ENCODE measurements at regions not wholly inside any gene's neighbourhood (a gene's known extent, or its start where the extent isn't known, plus 50 kb on each side); places are given as distances from the start of the nearest gene placed in this dataset.
A peak's percentile ranks its signal among the peaks of the same experiment; 100 is the strongest.

DNA sequence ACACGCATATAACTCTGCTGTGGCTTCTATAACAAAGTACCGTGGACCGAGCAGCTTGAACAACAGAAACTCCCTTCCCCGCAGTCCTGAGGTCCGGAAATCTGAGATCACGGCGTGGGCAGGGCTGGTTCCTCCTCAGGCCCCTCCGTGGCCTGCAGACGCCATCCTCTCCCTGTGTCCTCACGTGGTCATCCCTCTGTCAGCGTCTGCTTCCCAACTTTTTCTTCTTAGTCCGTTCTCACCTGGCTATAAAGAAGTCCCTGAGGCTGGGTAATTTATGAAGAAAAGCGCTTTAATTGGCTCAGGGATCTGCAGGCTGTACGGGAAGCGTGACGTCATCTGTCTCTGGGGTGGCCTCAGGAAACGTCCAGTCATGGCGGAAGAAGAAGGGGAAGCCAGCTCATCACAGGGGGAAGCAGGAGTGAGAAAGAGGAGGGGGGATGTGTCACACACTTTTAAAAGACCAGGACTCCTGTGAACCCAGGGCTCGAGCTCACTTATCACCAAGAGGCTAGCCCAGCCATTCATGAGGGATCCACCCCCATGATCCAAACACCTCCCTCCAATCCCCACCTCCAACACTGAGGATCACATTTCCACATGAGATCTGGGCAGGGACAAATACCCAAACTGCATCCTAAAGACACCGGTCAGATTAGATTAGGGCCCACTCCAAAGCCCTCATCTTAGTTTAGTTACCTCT is 91.2 kb upstream of the INSIG1 start:
- Mint-ChIP-seq H3K27me3 (ENCODE audit: low read depth) (no peaks in the 10 kb centered on the region), H3K36me3 (no peaks in the 10 kb centered on the region), H3K27ac (no peak overlapping the region), H3K4me3 (no peak overlapping the region), H3K4me1 (peaks cover 36% of the 10 kb centered on the region), H3K9me3 (no peaks in the 10 kb centered on the region)
- TF ChIP-seq, protein P1, sequence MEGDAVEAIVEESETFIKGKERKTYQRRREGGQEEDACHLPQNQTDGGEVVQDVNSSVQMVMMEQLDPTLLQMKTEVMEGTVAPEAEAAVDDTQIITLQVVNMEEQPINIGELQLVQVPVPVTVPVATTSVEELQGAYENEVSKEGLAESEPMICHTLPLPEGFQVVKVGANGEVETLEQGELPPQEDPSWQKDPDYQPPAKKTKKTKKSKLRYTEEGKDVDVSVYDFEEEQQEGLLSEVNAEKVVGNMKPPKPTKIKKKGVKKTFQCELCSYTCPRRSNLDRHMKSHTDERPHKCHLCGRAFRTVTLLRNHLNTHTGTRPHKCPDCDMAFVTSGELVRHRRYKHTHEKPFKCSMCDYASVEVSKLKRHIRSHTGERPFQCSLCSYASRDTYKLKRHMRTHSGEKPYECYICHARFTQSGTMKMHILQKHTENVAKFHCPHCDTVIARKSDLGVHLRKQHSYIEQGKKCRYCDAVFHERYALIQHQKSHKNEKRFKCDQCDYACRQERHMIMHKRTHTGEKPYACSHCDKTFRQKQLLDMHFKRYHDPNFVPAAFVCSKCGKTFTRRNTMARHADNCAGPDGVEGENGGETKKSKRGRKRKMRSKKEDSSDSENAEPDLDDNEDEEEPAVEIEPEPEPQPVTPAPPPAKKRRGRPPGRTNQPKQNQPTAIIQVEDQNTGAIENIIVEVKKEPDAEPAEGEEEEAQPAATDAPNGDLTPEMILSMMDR (IDR thresholded peaks at IDR 0.05; ENCODE audit: unreplicated experiment) = no peak
- no peak for DNase-seq (ENCODE audit: low spot score in 2 of 2, unreplicated experiment in 2 of 2)

DNA sequence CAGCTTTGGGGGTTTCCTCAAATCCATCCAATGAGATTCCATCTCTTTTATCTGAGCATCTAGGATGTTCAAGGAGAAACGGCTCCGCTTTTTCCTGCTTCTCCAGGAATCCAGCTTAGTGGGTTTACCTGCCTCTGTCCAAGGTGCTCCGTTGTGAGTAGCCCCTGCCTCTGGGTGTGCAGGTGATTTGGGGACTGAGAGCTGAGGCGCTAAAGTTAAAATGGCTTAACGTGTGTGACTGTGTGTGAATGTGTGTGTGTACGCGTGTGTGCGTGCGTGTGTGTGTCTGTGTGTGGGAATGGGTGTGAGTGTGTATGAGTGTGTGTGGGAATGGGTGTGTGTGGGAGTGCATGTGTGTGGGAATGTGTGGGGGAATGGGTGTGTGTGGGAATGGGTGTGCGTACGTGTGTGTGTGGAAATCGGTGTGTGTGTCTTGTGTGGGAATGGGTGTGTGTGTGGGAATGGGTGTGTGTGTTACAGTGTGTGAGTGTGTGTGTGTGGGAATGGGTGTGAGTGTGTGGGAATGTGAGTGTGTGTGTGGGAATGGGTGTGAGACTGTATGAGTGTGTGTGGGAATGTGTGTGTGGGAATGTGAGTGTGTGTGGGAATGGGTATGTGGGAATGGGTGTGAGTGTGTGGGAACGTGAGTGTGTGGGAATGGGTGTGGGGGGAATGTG is 90.2 kb upstream of the INSIG1 start:
- H3K36me3 Mint-ChIP-seq = no peaks in the 10 kb centered on the region
- no peak overlapping the region for H3K4me3 Mint-ChIP-seq
- H3K4me1 Mint-ChIP-seq = peaks cover 36% of the 10 kb centered on the region
- no peaks in the 10 kb centered on the region for H3K27me3 Mint-ChIP-seq (ENCODE audit: low read depth)
- no peak for DNase-seq (ENCODE audit: low spot score in 2 of 2, unreplicated experiment in 2 of 2)
- no peak overlapping the region for H3K27ac Mint-ChIP-seq
- no peaks in the 10 kb centered on the region for H3K9me3 Mint-ChIP-seq
- TF ChIP-seq, protein P1 (IDR thresholded peaks at IDR 0.05; ENCODE audit: unreplicated experiment) = no peak

DNA sequence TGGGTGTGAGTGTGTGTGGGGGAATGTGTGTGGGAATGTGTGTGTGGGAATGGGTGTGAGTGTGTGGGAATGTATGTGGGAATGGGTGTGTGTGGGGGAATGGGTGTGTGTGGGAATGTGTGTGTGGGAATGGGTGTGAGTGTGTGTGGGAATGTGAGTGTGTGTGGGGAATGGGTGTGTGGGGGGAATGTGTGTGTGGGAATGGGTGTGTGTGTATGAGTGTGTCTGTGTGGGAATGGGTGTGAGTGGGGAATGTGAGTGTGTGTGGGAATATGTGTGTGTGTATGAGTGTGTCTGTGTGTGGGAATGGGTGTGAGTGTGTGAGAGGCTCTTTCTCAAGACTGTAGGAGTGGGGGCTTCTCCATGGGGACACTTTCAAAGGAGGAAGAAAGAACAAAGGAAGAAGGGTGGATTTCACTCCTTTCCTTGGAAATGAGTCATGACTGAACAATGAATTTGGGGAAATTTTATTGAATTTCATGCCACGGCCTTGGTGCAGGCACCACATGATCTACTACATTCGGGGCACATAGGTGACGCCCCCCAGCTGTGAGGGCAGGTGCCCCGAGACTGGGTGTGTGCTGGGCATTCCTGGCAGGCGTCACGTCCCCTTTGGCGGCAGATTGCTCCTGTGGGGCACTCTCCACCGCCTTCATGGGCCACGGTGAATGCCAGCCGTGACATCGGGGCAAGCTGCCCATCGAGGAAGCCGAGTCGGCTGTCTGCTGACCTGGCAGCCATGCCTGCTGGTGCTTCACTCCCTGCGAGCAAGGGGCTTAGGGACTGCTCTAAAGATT is 88.8 kb upstream of the INSIG1 start:
- H3K4me3 Mint-ChIP-seq = no peak overlapping the region
- H3K27ac Mint-ChIP-seq = no peak overlapping the region
- no peaks in the 10 kb centered on the region for H3K36me3 Mint-ChIP-seq
- DNase-seq (ENCODE audit: low spot score in 2 of 2, unreplicated experiment in 2 of 2) = no peak
- no peaks in the 10 kb centered on the region for H3K9me3 Mint-ChIP-seq
- H3K27me3 Mint-ChIP-seq (ENCODE audit: low read depth) = no peaks in the 10 kb centered on the region
- peaks cover 42% of the 10 kb centered on the region for H3K4me1 Mint-ChIP-seq
- TF ChIP-seq, protein P1 (IDR thresholded peaks at IDR 0.05; ENCODE audit: unreplicated experiment) = no peak

DNA sequence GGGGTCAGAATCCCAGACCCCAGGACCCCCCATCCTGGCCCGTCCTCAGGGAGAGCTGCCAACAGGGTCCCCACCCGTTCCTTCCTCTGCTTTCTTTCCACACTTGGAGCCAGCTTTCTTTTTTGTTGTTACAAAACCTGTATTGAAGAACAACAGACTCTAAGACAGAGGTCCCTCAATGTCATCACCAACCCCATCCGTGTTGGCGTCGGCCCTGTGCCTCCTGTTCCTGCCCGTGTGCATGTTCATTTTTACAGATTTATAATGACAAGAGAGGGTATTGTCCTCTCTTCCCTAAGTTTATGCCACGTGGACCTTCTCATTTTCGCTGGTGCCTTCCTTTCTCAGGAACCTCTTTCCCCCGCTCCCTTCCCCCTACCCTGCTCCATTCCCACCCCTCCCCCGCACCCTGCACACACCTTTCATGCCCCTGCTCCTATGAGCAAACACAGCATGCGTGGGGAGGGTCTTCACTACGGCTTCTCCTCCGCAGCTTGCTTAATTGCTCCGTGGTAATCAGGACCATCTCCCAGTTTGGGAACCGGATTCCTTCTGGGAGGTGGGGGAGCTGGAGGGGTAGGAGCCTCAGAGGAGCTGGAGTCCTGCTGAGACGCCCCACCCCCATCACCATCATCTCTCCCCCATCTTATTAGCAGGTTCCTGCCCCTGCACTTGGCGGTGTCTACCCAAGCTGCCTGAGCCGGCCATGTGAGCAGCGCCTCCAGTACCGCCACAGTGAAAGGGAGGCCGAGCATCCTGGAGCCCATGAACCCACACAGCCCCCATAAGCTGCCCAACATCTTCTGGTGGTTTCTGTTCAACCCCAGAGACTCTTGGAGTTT is 88.0 kb upstream of the INSIG1 start:
- no peaks in the 10 kb centered on the region for H3K36me3 Mint-ChIP-seq
- peak overlapping the region; percentile 83 for H3K27ac Mint-ChIP-seq
- H3K9me3 Mint-ChIP-seq = no peaks in the 10 kb centered on the region
- H3K27me3 Mint-ChIP-seq (ENCODE audit: low read depth) = peaks cover 3% of the 10 kb centered on the region
- no peak for DNase-seq (ENCODE audit: low spot score in 2 of 2, unreplicated experiment in 2 of 2)
- H3K4me3 Mint-ChIP-seq = no peak overlapping the region
- TF ChIP-seq, protein P1 (IDR thresholded peaks at IDR 0.05; ENCODE audit: unreplicated experiment) = no peak
- peaks cover 49% of the 10 kb centered on the region for H3K4me1 Mint-ChIP-seq

DNA sequence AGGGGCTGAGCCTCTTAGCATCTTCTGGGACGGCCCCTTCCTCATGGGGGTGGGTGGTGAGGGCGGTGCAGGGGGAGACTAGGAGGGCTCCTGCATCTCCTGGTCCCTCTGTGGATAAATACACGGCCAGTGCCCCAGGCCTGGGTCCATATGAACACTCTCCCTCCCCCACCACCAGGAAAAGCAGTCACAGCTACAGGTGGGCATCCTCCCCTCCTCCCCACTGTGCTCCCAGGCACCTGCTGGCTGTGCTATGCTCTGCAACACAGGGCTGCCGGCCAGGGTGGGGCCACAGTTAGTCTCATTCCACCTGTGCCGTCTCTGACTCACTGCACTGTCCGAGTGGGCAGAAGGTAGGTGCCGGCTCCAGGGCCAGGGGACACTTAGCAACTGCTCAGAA is 87.3 kb upstream of the INSIG1 start:
- H3K36me3 Mint-ChIP-seq = no peaks in the 10 kb centered on the region
- no peaks in the 10 kb centered on the region for H3K9me3 Mint-ChIP-seq
- TF ChIP-seq, protein P1 (IDR thresholded peaks at IDR 0.05; ENCODE audit: unreplicated experiment) = no peak
- H3K4me1 Mint-ChIP-seq = peaks cover 50% of the 10 kb centered on the region
- no peak overlapping the region for H3K4me3 Mint-ChIP-seq
- peak overlapping the region; percentile 30 for H3K27ac Mint-ChIP-seq
- peaks cover 3% of the 10 kb centered on the region for H3K27me3 Mint-ChIP-seq (ENCODE audit: low read depth)
- DNase-seq (ENCODE audit: low spot score in 2 of 2, unreplicated experiment in 2 of 2) = no peak
